ENCODE measurements at regions not wholly inside any gene's neighbourhood (a gene's known extent, or its start where the extent isn't known, plus 50 kb on each side); places are given as distances from the start of the nearest gene placed in this dataset.
"Not testable (repeated sequence)": the region's sequence is repeated elsewhere in the genome, so short reads cannot be mapped to it uniquely, and the experiment has no call there.

DNA sequence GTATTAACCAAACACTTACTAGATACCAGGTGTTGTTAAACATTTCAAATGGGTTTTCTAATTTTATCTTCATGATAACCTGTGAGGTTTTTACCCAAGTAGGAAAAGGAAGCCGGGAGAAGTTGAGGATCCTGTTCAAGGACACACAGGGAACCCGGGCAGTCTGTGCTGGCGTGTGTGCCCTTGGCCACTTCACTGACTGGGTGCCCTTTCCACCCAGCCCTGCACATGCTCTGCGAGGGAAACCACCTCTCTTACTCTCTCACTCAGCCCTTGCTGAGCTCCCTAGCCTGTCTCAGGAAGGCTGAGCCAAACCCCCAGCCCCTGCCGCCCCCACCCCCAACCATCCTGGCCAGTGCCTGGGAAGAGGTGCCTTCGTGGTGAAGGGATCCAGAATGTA lies 51.8 kb downstream of the TEX44 start:
- no peak for DNase-seq

GRCh38 chr2:231646476-231646875 lies 53.8 kb downstream of the TEX44 start:
- DNase-seq, result no peak

GRCh38 chr2:231648579-231649174 lies 56.0 kb downstream of the TEX44 start:
- DNase-seq, result peak; percentile 30

- DNase-seq, result not testable (repeated sequence)
Observed at GRCh38 chr2:231651561-231651960, 56.8 kb upstream of the PTMA start.

DNA sequence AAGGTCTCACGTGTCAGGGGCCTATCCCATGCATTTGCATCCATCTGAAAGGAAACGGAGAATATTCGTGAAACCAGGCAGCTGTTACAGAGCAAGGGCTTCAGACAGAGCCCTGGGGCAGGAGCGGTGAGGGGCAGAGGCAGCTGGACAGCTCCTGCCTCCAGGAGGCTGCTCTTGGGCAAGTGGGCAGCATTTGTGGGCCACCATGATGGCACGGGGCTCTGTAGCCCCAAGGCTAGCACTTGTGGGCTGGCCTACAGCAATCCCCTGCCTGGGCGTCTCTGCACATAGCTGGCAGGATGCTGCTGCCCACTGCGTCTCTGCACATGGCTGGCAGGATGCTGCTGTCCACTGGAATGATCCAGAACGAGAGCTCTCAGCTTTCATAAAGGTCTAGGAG lies 52.8 kb upstream of the PTMA start:
- no peak for DNase-seq

DNA sequence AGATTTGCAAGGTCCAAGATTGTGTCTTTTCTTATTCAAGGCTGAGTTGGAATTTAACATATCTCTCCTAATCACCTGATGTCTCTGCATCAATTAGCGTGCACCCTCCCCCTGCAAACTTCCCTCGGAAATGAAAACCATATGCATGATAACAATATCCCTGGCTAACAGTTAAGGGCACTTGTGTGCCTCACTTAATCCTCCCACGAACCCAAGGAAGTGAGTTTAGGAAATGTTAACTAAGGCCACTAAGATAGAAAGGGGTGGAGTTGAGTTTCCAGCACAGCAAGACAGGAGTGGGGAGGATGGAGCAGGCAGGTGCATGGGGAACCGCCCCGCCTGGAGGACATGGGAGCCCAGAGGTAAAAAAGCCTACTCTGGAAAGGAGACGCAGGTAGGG lies 52.4 kb upstream of the PTMA start:
- DNase-seq, result no peak

Data from activated gamma-delta T cell treated with Interleukin-2 at 50 U/mL for 16 hours (primary cell).